IMR-90 (cell line): ENCODE measurements at regions not wholly inside any gene's neighbourhood (a gene's known extent, or its start where the extent isn't known, plus 50 kb on each side); places are given as distances from the start of the nearest gene placed in this dataset.

ENCODE experiments used
- ATAC-seq: fragments of 200-7000 bp; cut with Tn5 transposase; 2 replicates; pipeline ENCODE4 v1.9.1; 2020; ENCODE audit warnings: low read depth, mild to moderate bottlenecking, moderate library complexity
- BruUV-seq: library from RNA; stranded (reverse); fragments of 400-500 nt; replicated peaks from 2 replicates; lab custom pipeline; 2021; lab: Mats Ljungman, UMichigan
- CTCF ChIA-PET: fragments of 300-600 bp; formaldehyde crosslinking; extraction: SDS; loops from one replicate; lab custom pipeline; 2021; ENCODE audit warnings: antibody characterized with exemption; lab: Yijun Ruan, JAX
- POLR2A ChIA-PET: fragments of 300-600 bp; sonication (Branson Sonifier 250); formaldehyde crosslinking; loops from one replicate; lab custom pipeline; 2022; ENCODE audit warnings: antibody characterized with exemption; ENCODE audit not compliant: unreplicated experiment; lab: Charles Lee
- DNase-seq: peaks from one replicate; pipeline ENCODE4 v3.0.0; 2013
- H2AFZ ChIP-seq: replicated peaks from 2 replicates; pipeline ENCODE3; 2013; ENCODE audit warnings: low read length, mild to moderate bottlenecking; ENCODE audit not compliant: poor library complexity
- H2AK5ac ChIP-seq: 2 replicates; pipeline ENCODE4 v1.6.1; 2013; ENCODE audit warnings: low read depth, low read length, inconsistent platforms
- H2AK9ac ChIP-seq: replicated peaks from 2 replicates; pipeline ENCODE3; 2013; ENCODE audit warnings: mild to moderate bottlenecking, low read depth, low read length, moderate library complexity; ENCODE audit not compliant: poor library complexity
- H2BK120ac ChIP-seq: 2 replicates; pipeline ENCODE4 v1.6.1; 2013; ENCODE audit warnings: low read depth, low read length, inconsistent platforms
- H2BK15ac ChIP-seq: 3 replicates; pipeline ENCODE4 v1.6.1; 2013; ENCODE audit warnings: low read depth, low read length, inconsistent platforms
- H2BK20ac ChIP-seq: 2 replicates; pipeline ENCODE4 v1.6.1; 2013; ENCODE audit warnings: low read depth, mild to moderate bottlenecking, inconsistent platforms, low read length, moderate library complexity
- H2BK5ac ChIP-seq: 2 replicates; pipeline ENCODE4 v1.6.1; 2013; ENCODE audit warnings: mild to moderate bottlenecking, low read depth, low read length, inconsistent platforms; ENCODE audit not compliant: poor library complexity, severe bottlenecking
- H3K14ac ChIP-seq: replicated peaks from 2 replicates; pipeline ENCODE4 v1.6.1; 2013; ENCODE audit warnings: low read depth, low read length, inconsistent platforms
- H3K18ac ChIP-seq: 2 replicates; pipeline ENCODE4 v1.6.1; 2013; ENCODE audit warnings: low read depth, low read length, control low read depth
- H3K23ac ChIP-seq: 2 replicates; pipeline ENCODE4 v1.6.1; 2013; ENCODE audit warnings: low read depth, low read length, inconsistent platforms
- H3K27ac ChIP-seq: 2 replicates; pipeline ENCODE4 v1.5.1; 2013; ENCODE audit warnings: mild to moderate bottlenecking, control low read depth, low read length; ENCODE audit not compliant: insufficient read depth
- H3K27me3 ChIP-seq: 2 replicates; pipeline ENCODE4 v1.6.1; 2013; ENCODE audit warnings: low read length; ENCODE audit not compliant: control insufficient read depth, insufficient read depth
- H3K36me3 ChIP-seq: 2 replicates; pipeline ENCODE4 v1.6.1; 2013; ENCODE audit warnings: low read length, mixed read lengths; ENCODE audit not compliant: control insufficient read depth, insufficient read depth
- H3K4ac ChIP-seq: 2 replicates; pipeline ENCODE4 v1.6.1; 2013; ENCODE audit warnings: low read depth, low read length, inconsistent platforms
- H3K4me1 ChIP-seq: 2 replicates; pipeline ENCODE4 v1.6.1; 2013; ENCODE audit warnings: low read length, mixed read lengths; ENCODE audit not compliant: control insufficient read depth, insufficient read depth
- H3K4me2 ChIP-seq: 2 replicates; pipeline ENCODE4 v1.6.1; 2013; ENCODE audit warnings: low read depth, mild to moderate bottlenecking, control low read depth, low read length, moderate library complexity
- H3K4me3 ChIP-seq: 2 replicates; pipeline ENCODE4 v1.5.1; 2013; ENCODE audit warnings: low read depth, mild to moderate bottlenecking, control low read depth, low read length, moderate library complexity; ENCODE audit not compliant: insufficient read depth
- H3K56ac ChIP-seq: 2 replicates; pipeline ENCODE4 v1.6.1; 2013; ENCODE audit warnings: low read length, inconsistent platforms; ENCODE audit not compliant: insufficient read depth; ENCODE audit errors: extremely low read depth
- H3K79me1 ChIP-seq, 2 experiments: 2 replicates each; pipeline ENCODE4 v1.6.1; 2013; ENCODE audit warnings: low read length in 2 of 2, inconsistent platforms in 1 of 2, low read depth in 1 of 2
- H3K9ac ChIP-seq: 2 replicates; pipeline ENCODE4 v1.6.1; 2013; ENCODE audit warnings: low read depth, low read length, control low read depth
- H3K9me1 ChIP-seq: 2 replicates; pipeline ENCODE4 v1.6.1; 2013; ENCODE audit warnings: low read length, inconsistent platforms; ENCODE audit not compliant: insufficient read depth
- H3K9me3 ChIP-seq: 2 replicates; pipeline ENCODE4 v1.6.1; 2013; ENCODE audit warnings: low read length; ENCODE audit not compliant: control insufficient read depth, insufficient read depth
- H4K20me1 ChIP-seq: 2 replicates; pipeline ENCODE4 v1.6.1; 2013; ENCODE audit warnings: low read length, inconsistent platforms; ENCODE audit not compliant: insufficient read depth
- H4K5ac ChIP-seq: 2 replicates; pipeline ENCODE4 v1.6.1; 2013; ENCODE audit warnings: mild to moderate bottlenecking, low read depth, low read length, control low read depth
- H4K8ac ChIP-seq, 2 experiments: 2 replicates each; pipeline ENCODE4 v1.6.1; 2013; ENCODE audit warnings: low read depth in 2 of 2, low read length in 2 of 2, control low read depth in 1 of 2, inconsistent platforms in 1 of 2
- H4K91ac ChIP-seq: 2 replicates; pipeline ENCODE4 v1.6.1; 2013; ENCODE audit warnings: low read depth, low read length, inconsistent platforms; ENCODE audit not compliant: insufficient read depth
- BHLHE40 ChIP-seq: fragments of 150-350 bp; IDR thresholded peaks from 2 replicates; pipeline ENCODE4 v1.6.1; 2016; ENCODE audit warnings: mild to moderate bottlenecking, low read depth, low read length
- CEBPB ChIP-seq: IDR thresholded peaks from 2 replicates; pipeline ENCODE4 v1.6.1; 2012; ENCODE audit warnings: low read depth, low read length, improper control_type of control experiment
- CHD1 ChIP-seq: IDR thresholded peaks from 2 replicates; pipeline ENCODE4 v1.6.1; 2012; ENCODE audit warnings: low read depth, low read length, improper control_type of control experiment
- CTCF ChIP-seq: conservative IDR thresholded peaks from 2 replicates; pipeline ENCODE4 v1.5.1; 2012; ENCODE audit warnings: mild to moderate bottlenecking, low read depth, low read length, improper control_type of control experiment
- ELK1 ChIP-seq: fragments of 150-350 bp; IDR thresholded peaks from 2 replicates; pipeline ENCODE4 v1.6.1; 2016; ENCODE audit warnings: low read depth, mild to moderate bottlenecking, low read length, moderate library complexity, borderline replicate concordance
- MAZ ChIP-seq: IDR thresholded peaks from 2 replicates; pipeline ENCODE4 v1.6.1; 2012; ENCODE audit warnings: low read depth, mild to moderate bottlenecking, low read length, improper control_type of control experiment, moderate library complexity, borderline replicate concordance
- NFE2L2 ChIP-seq: fragments of 150-350 bp; IDR thresholded peaks from 2 replicates; pipeline ENCODE4 v1.6.1; 2016; ENCODE audit warnings: low read depth, mild to moderate bottlenecking, low read length
- POLR2A ChIP-seq: IDR thresholded peaks from 2 replicates; pipeline ENCODE4 v1.6.1; 2012; ENCODE audit warnings: mild to moderate bottlenecking, low read depth, low read length
- RAD21 ChIP-seq: IDR thresholded peaks from 2 replicates; pipeline ENCODE4 v1.6.1; 2012; ENCODE audit warnings: low read length, improper control_type of control experiment
- RFX5 ChIP-seq: IDR thresholded peaks from 2 replicates; pipeline ENCODE4 v1.8.0; 2012; ENCODE audit warnings: low read depth, mild to moderate bottlenecking, low read length, moderate library complexity
- WGBS, 2 experiments: methylation state at CpG; one replicate each; pipeline versions ENCODE4 v1.1.5 to v1.1.7; 2013; ENCODE audit warnings: missing lambda C conversion rate in 2 of 2; ENCODE audit not compliant: insufficient read length in 1 of 2; ENCODE audit errors: extremely low coverage in 2 of 2; 5-methylcytosine and 5-hydroxymethylcytosine counted together
- dilution Hi-C: fragments of 300-500 bp; cut with HindIII; formaldehyde crosslinking; loops from one replicate; pipeline ENCODE4 v1.14.3; 2018; ENCODE audit warnings: low sequenced_read_pairs; ENCODE audit not compliant: unreplicated experiment
- in situ Hi-C: fragments of 300-500 bp; cut with MboI; formaldehyde crosslinking; loops from 3 replicates; pipeline ENCODE4 v1.14.3; 2019; ENCODE audit warnings: low sequenced_read_pairs, inconsistent platforms, mixed read lengths
- intact Hi-C: fragments of 100-400 bp; cut with micrococcal nuclease; formaldehyde crosslinking; loops from 2 replicates; pipeline ENCODE4 v1.10.0; 2022

GRCh38 chr5:69019668-69020375 is 74.0 kb upstream of the SLC30A5 start:
- H2BK20ac ChIP-seq = no peak overlapping the region
- H3K36me3 ChIP-seq = no peaks in the 10 kb centered on the region
- no peak overlapping the region for H2AFZ ChIP-seq
- in situ Hi-C loops = no loop called here
- no peak overlapping the region for H3K4ac ChIP-seq
- H3K9me3 ChIP-seq = no peaks in the 10 kb centered on the region
- no peak overlapping the region for H4K8ac ChIP-seq
- no peak overlapping the region for H3K18ac ChIP-seq
- ChIA-PET CTCF (no interaction called here), POLR2A (no interaction called here)
- no peak overlapping the region for H2AK9ac ChIP-seq
- no peaks in the 10 kb centered on the region for H4K20me1 ChIP-seq
- no peak overlapping the region for H2BK120ac ChIP-seq
- H3K9ac ChIP-seq = no peak overlapping the region
- no peaks in the 10 kb centered on the region; the same call in 1 of the 2 replicates for H3K27me3 ChIP-seq
- H3K27ac ChIP-seq = no peak overlapping the region
- DNase-seq (no peak), ATAC-seq (no peak)
- dilution Hi-C loops = no loop called here
- no peak overlapping the region for H3K23ac ChIP-seq
- no peak overlapping the region for H4K5ac ChIP-seq
- H3K14ac ChIP-seq = no peak overlapping the region
- H3K56ac ChIP-seq = no peak overlapping the region
- H2BK5ac ChIP-seq = no peak overlapping the region
- intact Hi-C loops = no loop called here
- H3K4me1 ChIP-seq = no peaks in the 10 kb centered on the region
- H4K91ac ChIP-seq = no peak overlapping the region
- no peak overlapping the region for H2AK5ac ChIP-seq
- no peak overlapping the region for H3K4me3 ChIP-seq
- no CpG with 5 or more reads among the region's 6 CpGs for WGBS, 2 experiments
- H3K4me2 ChIP-seq = no peak overlapping the region
- H2BK15ac ChIP-seq = no peak overlapping the region
- H3K79me1 ChIP-seq = no peaks in the 10 kb centered on the region
- H3K9me1 ChIP-seq = no peaks in the 10 kb centered on the region
- BruUV-seq = no TSS peak
- TF ChIP-seq NFE2L2 (no peak), CEBPB (no peak), POLR2A (no peak), CTCF (no peak), CHD1 (no peak), RAD21 (no peak), MAZ (no peak), ELK1 (no peak), BHLHE40 (no peak), RFX5 (no peak)
